ENCODE measurements at regions not wholly inside any gene's neighbourhood (a gene's known extent, or its start where the extent isn't known, plus 50 kb on each side); places are given as distances from the start of the nearest gene placed in this dataset.

- Histone ChIP-seq H3K4me2 (ENCODE audit: extremely low read depth, insufficient read depth, low read length) (no peak overlapping the region), H3K27ac (ENCODE audit: insufficient read depth, low read length) (no peak overlapping the region), H3K4me1 (ENCODE audit: control insufficient read depth, extremely low read depth, insufficient read depth, low read length) (peaks cover 6% of the 10 kb centered on the region), H2AFZ (ENCODE audit: low read length) (no peak overlapping the region), H4K20me1 (ENCODE audit: control insufficient read depth, extremely low read depth, insufficient read depth, low read length) (no peaks in the 10 kb centered on the region), H3K9me3 (ENCODE audit: control insufficient read depth, insufficient read depth, low read depth, low read length) (no peaks in the 10 kb centered on the region), H3K36me3 (ENCODE audit: control insufficient read depth, insufficient read depth, low read length) (no peaks in the 10 kb centered on the region), H3K27me3 (ENCODE audit: control insufficient read depth, insufficient read depth, low read length) (peaks cover 10% of the 10 kb centered on the region), H3K4me3 (replicated peaks in 1 of 4; ENCODE audit: control extremely low read depth in 1 of 4, insufficient read depth in 1 of 4, low read depth in 3 of 4, low read length in 4 of 4) (no peak overlapping the region), H3K79me2 (ENCODE audit: control insufficient read depth, insufficient read depth, low read length) (no peaks in the 10 kb centered on the region), H3K9ac (ENCODE audit: insufficient read depth, low read length) (no peak overlapping the region)
- DNase-seq (ENCODE audit: low read depth in 2 of 2), result no peak
- TF ChIP-seq EZH2 (IDR thresholded peaks at IDR 0.05; ENCODE audit: low read length, missing control alignments) (no peak), CTCF (conservative IDR thresholded peaks at IDR 0.05 in 1 of 2, IDR thresholded peaks at IDR 0.05 in 1 of 2; ENCODE audit: low read depth in 1 of 2, low read length in 2 of 2) (no peak)
These were observed 50.1 kb upstream of the JPH3 start for GRCh38 chr16:87552072-87552718.

GRCh38 chr16:87551487-87551886, 50.8 kb upstream of the JPH3 start:
- Histone ChIP-seq H3K4me1 (ENCODE audit: control insufficient read depth, extremely low read depth, insufficient read depth, low read length) (peaks cover 2% of the 10 kb centered on the region), H3K4me3 (replicated peaks in 1 of 4; ENCODE audit: control extremely low read depth in 1 of 4, insufficient read depth in 1 of 4, low read depth in 3 of 4, low read length in 4 of 4) (no peak overlapping the region), H3K36me3 (ENCODE audit: control insufficient read depth, insufficient read depth, low read length) (no peaks in the 10 kb centered on the region), H2AFZ (ENCODE audit: low read length) (no peak overlapping the region), H3K27me3 (ENCODE audit: control insufficient read depth, insufficient read depth, low read length) (peaks cover 8% of the 10 kb centered on the region), H3K9me3 (ENCODE audit: control insufficient read depth, insufficient read depth, low read depth, low read length) (no peaks in the 10 kb centered on the region), H3K9ac (ENCODE audit: insufficient read depth, low read length) (no peak overlapping the region), H3K27ac (ENCODE audit: insufficient read depth, low read length) (no peak overlapping the region), H3K79me2 (ENCODE audit: control insufficient read depth, insufficient read depth, low read length) (no peaks in the 10 kb centered on the region), H4K20me1 (ENCODE audit: control insufficient read depth, extremely low read depth, insufficient read depth, low read length) (no peaks in the 10 kb centered on the region), H3K4me2 (ENCODE audit: extremely low read depth, insufficient read depth, low read length) (no peak overlapping the region)
- TF ChIP-seq EZH2 (IDR thresholded peaks at IDR 0.05; ENCODE audit: low read length, missing control alignments) (no peak), CTCF (conservative IDR thresholded peaks at IDR 0.05 in 1 of 2, IDR thresholded peaks at IDR 0.05 in 1 of 2; ENCODE audit: low read depth in 1 of 2, low read length in 2 of 2) (no peak)
- peak in 1 of 2 donors; percentile 39 for DNase-seq (ENCODE audit: low read depth in 2 of 2)

- no peak overlapping the region for H3K9ac ChIP-seq (ENCODE audit: insufficient read depth, low read length)
- peaks cover 2% of the 10 kb centered on the region for H3K4me1 ChIP-seq (ENCODE audit: control insufficient read depth, extremely low read depth, insufficient read depth, low read length)
- TF ChIP-seq CTCF (conservative IDR thresholded peaks at IDR 0.05 in 1 of 2, IDR thresholded peaks at IDR 0.05 in 1 of 2; ENCODE audit: low read depth in 1 of 2, low read length in 2 of 2) (peak; percentile 75 to 84), EZH2 (IDR thresholded peaks at IDR 0.05; ENCODE audit: low read length, missing control alignments) (no peak)
- no peaks in the 10 kb centered on the region for H3K36me3 ChIP-seq (ENCODE audit: control insufficient read depth, insufficient read depth, low read length)
- DNase-seq (ENCODE audit: low read depth in 2 of 2), result no peak
- no peaks in the 10 kb centered on the region for H3K9me3 ChIP-seq (ENCODE audit: control insufficient read depth, insufficient read depth, low read depth, low read length)
- peaks cover 8% of the 10 kb centered on the region for H3K27me3 ChIP-seq (ENCODE audit: control insufficient read depth, insufficient read depth, low read length)
- H2AFZ ChIP-seq (ENCODE audit: low read length), result no peak overlapping the region
- H3K4me3 ChIP-seq (replicated peaks in 1 of 4; ENCODE audit: control extremely low read depth in 1 of 4, insufficient read depth in 1 of 4, low read depth in 3 of 4, low read length in 4 of 4), result no peak overlapping the region
- no peak overlapping the region for H3K27ac ChIP-seq (ENCODE audit: insufficient read depth, low read length)
- H4K20me1 ChIP-seq (ENCODE audit: control insufficient read depth, extremely low read depth, insufficient read depth, low read length), result no peaks in the 10 kb centered on the region
- no peaks in the 10 kb centered on the region for H3K79me2 ChIP-seq (ENCODE audit: control insufficient read depth, insufficient read depth, low read length)
- H3K4me2 ChIP-seq (ENCODE audit: extremely low read depth, insufficient read depth, low read length), result no peak overlapping the region
These were observed 51.8 kb upstream of the JPH3 start for GRCh38 chr16:87550495-87550961.

Data from fibroblast of lung (primary cell).